ENCODE measurements at regions not wholly inside any gene's neighbourhood (a gene's known extent, or its start where the extent isn't known, plus 50 kb on each side); places are given as distances from the start of the nearest gene placed in this dataset.

DNA sequence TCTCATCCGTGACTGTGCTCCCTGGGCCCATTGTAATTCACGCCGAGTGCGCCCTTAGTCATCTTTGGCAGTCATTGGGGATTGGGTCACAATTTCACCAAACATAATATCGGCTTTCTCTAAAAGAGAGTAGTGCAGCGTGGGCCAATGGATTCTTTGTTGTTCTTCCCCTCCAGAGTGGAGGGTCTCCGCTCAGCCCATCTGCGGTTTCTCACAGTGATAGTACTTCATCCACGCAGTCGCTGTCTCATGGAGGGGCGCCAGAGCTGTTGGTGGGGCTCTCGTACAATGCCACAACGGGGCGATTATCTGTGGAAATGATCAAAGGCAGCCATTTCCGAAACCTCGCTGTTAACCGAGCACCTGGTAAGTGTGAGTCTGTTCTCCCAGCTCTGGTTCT lies 321.8 kb downstream of the SNAPC1 start:
- no peak for DNase-seq (ENCODE audit: low spot score)

DNA sequence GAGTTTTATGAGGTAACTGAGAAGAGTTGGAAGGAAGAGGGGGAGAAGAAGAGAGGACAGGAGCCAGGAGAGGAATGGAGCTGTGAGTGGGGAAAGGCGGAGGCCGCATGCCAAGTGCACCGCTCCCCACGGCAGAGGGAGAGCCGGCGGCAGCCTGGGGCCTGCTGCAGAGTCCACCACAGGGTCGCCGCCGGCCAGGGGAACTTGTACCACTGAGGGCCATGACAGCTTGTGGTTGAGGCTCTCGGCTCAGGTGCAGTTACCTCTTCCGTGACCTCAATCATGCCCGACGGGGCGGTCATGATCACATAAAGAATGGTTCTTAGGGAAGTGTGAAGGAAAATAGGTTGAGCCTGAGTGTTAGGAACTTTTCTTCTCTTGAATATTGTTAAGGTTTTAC lies 325.0 kb downstream of the SNAPC1 start:
- DNase-seq (ENCODE audit: low spot score): no peak

DNA sequence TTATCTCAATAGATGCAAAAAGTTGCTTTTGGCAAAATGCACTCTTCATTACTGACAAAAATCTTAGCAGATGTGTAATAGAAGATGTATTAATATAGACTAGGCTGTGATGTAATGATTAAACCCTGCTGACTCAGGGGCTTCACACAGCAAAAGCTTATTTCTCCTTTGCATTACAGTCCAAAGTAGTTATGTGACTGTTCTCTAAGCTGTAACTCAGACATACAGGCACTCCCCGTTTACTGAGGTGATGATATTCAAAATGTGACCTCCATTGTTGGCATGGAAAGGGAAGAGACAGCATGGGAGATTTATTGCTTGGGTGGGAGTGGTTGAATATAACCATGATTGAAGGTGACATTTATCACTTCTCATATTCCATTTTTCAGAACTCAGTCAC lies 331.5 kb downstream of the SNAPC1 start:
- no peak for DNase-seq (ENCODE audit: low spot score)

DNA sequence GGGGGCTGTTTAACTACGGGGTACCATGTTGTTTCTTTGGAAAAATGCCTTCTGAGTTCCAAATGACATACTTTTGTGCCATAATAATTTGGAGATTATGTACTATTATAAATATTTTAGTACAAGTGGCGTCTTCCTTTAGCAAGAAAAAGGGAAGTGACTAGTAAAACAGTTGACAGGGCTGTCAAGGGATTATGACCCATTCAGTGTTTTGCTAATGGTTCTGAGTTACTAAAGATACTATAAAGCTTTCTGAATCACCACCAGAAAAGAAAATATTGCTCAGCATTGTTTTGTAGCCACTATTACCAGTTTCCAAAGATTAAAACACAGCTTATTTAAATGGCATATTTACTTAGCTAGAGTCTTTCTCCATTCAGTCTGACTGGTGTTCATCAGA lies 334.9 kb downstream of the SNAPC1 start:
- DNase-seq (ENCODE audit: low spot score): no peak

DNA sequence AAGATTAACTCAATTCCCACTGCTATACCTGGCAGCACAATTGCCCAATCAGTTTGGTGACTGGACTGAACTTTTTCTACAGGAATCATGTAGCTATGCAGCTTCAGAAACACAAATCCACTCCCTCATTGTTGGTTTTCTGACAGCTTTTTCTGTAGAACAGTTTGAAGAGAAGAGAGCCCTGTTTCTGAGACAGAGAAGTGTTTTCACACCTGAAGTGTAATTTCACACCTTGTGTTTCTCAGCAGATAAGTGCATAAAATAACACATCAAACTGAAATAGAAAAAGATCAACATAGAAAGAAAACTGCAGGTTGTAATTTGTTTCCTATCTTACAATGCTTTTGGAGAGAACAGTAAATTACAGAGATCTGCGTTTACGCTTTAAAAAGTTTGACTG lies 335.6 kb downstream of the SNAPC1 start:
- no peak for DNase-seq (ENCODE audit: low spot score)

DNA sequence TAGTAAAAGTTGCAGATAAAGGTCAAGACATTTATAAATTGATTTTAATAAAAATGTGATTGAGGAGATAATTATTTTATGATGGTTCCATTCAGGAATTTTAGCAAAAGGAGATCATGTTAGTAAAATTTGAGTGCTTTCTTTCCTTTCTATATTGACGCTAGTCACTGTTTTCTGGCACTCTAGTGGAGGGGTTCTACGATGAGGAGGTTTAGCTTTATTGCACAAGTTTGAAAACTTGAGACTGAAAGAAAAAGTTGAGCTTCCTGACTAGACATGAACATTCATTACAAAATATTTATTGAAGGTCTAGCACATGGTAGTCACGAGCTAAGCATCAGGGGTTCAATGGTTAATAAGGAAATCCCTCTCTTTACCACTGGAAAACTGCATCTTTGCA lies 336.1 kb downstream of the SNAPC1 start:
- DNase-seq (ENCODE audit: low spot score): no peak

DNA sequence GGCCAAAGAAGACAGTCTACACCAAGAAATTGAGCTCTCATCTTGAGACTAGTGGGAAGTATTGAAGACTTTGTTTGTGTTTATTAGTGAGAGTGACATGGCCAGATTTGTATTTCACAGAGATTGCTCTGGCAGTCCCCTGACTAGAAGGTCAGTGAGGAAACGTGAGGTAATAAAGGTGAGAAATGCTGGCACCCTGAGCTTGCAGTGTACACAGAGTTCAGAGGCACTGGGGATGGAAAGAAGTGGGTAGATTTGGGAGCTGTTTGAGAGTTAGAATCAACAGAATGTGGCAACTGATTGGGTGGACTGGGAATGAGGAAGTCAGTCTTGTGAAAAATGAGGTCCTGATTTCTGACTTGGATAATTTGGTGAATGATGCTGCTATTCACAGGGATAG lies 336.9 kb downstream of the SNAPC1 start:
- no peak for DNase-seq (ENCODE audit: low spot score)

DNA sequence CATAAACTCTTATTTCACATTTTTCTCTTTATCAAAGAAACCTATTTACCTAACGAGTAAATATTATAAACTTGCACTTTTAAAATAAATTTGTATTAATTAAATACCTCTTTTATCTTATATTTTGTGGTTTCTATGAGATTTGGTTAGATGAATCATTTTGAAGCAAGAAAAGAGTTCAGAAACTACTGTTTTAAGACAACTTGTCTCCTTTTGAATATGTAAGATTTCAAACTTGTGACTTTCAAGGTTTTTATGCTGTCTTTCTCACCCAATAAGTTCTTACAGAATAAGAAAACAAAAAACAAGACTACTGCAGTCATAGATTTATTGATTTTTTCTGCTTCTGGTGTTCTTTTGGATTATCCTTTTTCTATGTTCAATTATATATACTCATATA lies 339.0 kb downstream of the SNAPC1 start:
- no peak for DNase-seq (ENCODE audit: low spot score)

DNA sequence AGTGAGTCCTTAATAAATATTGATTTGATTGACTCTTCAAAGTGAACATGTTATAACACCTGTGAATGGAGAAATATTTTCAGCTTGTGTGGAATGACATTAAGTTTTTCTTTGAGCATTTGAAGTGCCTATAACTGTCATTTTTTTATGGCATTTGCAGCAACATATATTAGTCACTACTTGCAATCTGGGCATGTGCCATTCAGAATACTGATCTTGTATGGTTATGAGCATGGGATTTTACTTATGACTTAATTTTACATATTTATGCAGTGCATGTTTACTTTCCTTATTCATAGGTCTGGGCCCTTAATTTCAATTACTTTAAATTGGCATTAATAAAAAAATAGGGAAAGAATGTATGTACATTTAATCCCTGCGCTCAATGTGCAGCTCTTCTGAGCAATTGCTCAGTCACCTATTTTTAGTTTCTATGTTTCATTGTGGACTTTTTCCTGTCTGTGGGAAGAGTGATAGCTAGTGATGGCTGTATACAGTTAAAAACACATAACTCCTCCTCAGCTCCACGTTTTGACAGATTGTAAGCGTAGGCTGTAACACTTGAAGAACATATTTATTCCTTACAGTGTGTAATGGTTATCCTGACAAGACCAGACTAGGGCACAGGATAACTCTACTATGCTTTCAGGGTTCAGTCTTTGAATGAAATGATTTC lies 339.6 kb downstream of the SNAPC1 start:
- DNase-seq (ENCODE audit: low spot score): no peak

DNA sequence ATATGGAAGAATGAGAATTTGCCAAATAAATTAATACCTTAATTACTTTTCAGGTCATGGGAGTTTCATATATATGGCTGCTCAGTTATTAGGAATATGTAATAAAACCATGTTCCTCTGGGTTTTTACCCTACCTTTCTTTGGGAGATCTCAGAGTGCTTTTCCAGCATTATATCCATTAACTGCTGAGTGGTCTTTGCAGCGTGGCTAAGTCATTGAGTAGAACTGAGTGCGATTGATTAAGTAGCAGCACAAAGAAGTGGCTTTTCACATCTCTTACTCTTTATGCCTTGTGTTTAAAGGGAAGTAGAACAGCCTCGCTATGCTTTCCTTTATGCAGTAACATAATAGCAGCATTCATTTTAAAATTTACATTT lies 340.1 kb downstream of the SNAPC1 start:
- no peak for DNase-seq (ENCODE audit: low spot score)

DNA sequence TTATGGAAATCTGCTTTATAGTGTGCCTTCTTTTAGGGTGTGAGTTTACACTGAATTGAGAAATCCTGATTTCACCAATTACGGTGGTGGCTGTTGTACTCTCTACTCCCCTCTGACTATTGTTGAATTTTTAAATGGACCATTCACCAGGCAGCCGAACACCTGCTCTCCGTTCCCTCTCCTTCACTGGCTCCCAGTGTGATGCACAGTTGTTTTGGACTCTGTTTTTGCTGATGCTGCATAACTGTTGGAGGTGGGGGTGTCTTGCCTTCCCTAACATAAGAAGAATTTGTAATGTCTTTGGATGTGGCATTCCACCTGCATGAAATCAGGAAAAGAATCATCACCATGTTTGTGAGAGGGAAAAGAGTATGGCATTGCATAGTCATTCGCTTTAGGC lies 341.2 kb downstream of the SNAPC1 start:
- DNase-seq (ENCODE audit: low spot score): no peak

DNA sequence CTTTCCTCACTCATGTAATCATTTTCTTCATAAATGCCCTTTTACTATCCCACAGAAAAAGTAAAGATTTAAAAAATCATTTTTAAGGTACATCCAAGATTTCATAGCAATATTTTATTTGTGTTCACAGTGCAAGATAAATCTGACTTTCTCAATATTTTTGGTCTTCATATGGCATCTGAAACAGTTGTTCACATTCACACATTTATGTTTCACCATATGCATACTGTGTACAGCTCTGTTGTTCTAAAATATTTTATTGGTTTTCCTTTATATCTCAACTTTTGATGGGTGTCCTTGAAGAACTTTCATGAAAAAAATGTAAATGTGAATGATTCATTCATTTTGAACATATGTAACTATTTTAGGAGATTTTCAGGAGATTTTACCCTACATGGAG lies 348.7 kb downstream of the SNAPC1 start:
- no peak for DNase-seq (ENCODE audit: low spot score)

DNA sequence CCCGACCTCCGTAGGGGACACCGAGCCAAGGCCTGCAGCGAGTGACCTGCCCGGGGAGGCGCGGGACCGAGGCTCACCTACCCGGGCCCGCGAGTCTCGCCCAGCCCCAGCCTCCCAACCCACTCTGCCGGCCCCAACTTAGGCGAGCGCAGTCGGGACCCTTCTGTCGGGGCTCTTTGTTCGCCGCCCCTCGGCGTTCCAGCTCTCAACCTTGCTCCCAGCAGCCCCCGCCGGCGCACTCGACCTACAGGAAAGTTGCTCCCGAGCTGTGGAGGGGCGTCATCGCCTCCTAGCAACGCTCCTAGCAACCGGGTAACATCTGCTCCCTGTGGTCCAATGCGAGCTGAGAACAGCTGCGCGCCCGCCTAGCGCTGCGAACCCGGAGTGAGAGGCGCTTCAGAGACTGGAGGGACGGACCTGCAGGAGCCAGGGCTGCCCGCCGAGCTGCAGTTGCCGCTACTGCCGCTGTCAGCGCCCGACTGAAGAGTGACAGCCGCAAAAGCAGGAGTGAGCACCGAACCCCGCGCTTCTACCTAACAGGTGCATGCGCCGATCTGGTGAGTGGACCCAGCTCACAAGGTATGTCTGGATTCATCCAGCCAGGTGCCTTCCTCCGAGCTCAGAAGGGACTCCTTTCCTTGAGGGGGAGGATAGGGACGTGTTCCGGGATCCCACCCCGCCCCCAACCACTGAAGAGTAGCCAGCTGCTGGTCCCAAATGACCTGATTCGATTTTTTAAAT lies 355.0 kb downstream of the SNAPC1 start:
- no peak for DNase-seq (ENCODE audit: low spot score)

DNA sequence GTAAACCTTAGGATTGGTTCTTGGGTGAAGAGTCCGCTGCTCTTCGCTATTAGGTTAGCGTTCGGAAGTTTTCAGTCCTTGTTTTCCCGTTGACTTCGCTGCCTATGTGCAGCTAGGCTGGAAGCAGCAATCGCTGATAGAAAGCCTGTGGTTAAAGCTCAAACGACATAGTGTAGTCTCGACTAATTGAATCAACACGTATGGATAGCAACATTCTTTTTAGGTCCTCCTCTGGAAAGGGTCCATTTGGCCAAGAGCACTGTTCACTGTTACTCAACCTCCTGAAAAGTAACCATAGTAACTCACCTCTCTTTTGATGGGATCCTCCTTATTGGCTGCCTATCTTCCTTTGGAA lies 355.5 kb downstream of the SNAPC1 start:
- DNase-seq (ENCODE audit: low spot score): no peak

DNA sequence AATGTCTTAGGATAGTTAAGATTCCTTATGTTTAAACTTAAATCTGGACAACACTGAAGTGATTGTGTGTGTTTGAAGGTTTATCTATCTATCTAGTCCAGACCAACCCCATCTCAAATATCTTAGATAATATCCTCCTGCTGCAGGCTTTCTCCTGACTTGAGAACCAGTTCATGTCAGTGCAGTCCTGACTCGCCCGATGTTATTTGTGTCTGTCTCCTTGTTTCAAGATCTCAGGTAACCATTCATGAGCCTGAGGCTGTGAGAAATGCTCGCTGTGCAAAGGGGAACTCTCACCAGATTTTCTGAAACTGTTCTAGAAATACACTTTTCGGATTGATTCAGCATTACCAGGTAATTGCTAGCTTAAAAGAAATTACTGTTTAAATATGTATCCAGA lies 356.2 kb downstream of the SNAPC1 start:
- no peak for DNase-seq (ENCODE audit: low spot score)

DNA sequence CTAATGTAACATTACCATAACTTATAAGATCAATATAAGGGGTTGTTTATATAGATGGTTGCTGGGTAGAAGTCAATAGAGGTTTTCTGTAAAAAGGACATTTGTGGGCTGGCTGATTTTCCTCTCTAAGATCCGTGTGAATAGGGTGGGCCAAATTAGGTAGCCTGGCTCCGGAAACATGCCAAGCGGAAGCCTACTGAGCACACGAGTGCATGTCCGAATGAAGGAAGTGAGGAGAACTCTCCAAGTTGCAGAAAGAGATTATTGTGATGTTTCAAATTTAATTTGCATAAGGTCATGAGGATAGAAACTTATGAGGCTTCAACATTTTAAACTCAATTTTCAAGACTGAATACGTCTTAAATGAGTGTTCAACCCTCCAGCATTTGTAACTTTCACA lies 356.7 kb downstream of the SNAPC1 start:
- DNase-seq (ENCODE audit: low spot score): no peak

DNA sequence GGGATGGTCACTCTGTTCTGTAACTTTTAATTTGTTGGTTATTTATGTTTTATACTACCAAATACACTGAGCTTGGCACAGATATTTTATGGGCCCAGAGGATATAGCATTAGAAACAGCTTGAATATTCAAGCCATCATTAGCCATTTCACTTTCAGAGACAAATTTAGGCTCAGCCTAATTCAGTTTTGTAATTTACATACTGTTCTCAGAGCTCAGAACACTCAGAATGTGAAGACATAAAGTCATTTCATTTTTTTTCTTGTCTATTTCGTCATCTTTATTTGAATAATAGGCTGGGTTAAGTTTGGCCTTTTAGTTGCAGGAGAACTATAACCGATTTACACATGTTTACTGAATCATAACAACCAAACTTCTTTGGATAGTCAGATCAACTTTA lies 361.7 kb downstream of the SNAPC1 start:
- no peak for DNase-seq (ENCODE audit: low spot score)

DNA sequence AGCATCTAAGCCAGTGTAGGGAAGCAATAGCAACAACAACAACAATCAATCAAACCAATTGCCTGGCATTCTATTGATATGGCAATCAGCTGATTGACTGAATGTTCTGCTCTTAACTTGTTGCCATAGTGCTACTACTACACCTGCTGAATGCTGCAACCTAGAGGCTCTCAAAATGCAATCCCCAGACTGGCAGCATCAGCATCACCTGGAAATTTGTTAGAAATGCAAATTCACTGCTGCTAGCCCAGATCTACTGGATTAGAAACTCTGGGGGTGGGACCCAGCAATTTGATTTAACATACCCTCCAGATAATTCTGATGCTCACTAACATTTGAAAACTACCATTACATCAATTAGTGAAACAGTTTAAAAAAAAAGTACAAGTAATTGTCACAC lies 363.6 kb downstream of the SNAPC1 start:
- DNase-seq (ENCODE audit: low spot score): no peak

DNA sequence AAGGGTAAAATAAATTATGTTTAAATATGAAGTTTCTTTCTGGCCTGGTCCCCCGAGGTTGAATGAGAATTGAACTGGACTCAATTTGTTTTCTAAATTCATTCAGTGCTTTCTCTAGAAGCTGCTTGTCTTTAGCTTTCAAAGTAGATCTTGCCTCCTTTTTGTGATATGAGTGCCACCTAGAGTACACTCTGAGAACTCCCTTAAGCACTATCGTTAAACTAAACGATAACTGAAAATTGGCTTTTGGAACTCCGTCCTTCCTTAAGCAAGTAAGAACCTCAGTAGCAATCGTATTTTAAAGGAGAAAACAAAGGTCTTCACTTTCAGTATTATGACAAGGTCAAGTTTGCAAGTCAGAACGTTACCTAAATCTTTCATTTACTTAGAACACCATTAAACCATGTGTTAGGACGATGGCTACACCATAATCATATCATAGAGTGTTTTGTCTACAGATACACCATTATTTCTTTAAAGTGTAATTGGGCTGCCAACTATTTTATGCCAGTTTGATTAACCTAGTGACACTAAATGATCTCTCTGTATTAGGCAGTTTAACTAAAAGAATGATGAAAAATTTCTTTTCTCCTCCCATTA lies 364.8 kb downstream of the SNAPC1 start:
- peak; percentile 44 for DNase-seq (ENCODE audit: low spot score)

DNA sequence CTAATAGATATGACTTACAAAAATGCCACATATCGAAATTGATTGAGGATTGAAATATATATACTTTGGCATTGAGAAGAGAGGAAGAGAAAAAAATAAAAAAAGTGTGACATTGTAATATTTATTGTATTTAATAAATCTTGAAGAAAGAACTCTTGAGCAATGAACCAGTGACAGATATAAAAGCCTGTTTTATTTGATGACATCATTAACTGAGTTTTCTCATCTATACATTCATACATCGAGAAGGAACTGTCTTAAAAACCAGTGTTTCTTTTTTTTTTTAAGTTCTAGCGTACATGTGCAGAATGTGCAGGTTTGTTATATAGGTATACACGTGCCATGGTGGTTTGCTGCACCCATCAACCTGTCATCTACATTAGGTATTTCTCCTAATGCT lies 368.2 kb downstream of the SNAPC1 start:
- no peak for DNase-seq (ENCODE audit: low spot score)

DNA sequence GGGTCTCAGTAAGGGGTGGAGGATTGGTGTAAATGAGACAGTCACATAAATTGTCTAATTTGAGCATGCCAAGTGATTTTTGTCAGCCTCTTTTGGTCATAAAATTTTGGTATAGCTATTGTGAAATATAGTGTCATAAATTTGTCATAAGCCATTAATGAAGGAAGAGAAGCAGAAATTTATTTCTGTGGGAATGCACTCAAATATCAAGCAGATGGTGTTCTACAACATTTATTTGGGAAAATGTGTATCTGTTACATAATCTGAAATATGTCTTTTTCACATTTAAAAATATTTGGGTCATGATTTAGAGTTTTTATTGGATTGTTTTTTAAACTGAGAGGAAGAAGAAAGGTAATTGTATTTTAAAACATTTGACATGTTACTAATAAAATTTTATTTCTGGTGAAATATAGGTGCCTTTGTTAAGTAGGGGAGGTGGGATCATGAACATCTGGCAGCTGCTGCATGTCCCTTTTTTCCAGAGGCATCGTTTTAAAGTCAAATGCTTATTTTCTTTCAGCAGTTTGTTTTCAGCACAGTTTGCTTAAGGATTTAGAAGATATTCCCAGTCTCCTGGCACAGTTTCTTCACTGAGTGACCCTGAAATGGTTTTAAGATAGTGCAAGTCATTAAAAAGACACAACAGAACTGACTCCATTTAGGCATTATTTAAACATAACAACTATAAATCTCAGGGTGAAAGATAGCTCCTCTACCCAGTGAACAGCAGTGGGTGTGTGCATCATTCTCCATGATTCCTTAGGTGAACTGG lies 371.7 kb downstream of the SNAPC1 start:
- DNase-seq (ENCODE audit: low spot score): no peak

DNA sequence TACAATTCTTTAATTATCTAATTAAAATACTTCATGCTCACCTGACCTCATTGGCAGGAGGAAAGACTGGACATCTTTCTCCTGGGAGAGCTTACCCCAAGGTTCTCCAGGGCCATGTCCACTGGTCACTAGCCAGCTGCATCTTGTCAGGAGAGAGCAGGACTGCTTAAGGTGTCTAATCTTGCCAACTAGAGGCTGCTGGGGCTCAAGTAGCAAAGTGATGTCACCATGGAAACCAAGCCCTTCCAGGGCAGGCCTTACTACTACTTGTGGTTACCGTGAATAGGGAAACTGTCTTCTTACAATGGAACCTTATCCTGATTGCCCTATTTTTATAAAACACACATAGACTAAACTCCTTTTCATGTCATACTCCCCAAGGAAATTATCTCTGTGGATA lies 376.4 kb downstream of the SNAPC1 start:
- no peak for DNase-seq (ENCODE audit: low spot score)

DNA sequence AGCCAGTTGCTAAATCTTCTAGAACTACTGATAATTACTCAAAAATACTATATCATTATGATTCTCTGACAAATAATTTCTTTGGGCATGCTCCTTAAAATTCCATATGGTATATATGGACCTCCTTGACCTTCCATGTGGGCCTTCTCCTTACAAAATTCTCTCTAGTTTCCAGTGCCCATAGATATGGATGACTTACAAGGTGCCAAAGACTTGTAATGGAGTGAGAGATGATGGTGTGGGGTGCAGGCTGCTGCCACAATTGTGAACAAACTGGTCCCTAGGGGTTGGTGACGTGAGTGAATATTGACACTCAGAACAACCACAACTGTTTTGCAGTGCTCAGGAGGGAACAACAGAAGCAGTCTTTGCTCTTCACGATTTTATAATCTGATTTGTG lies 378.9 kb downstream of the SNAPC1 start:
- DNase-seq (ENCODE audit: low spot score): no peak
